ENCODE measurements at regions not wholly inside any gene's neighbourhood (a gene's known extent, or its start where the extent isn't known, plus 50 kb on each side); places are given as distances from the start of the nearest gene placed in this dataset.

GRCh38 chr4:19842471-19842870 lies 409.2 kb upstream of the SLIT2 start:
- TF ChIP-seq POLR2AphosphoS5 (IDR thresholded peaks at IDR 0.05; ENCODE audit: low read depth, low read length) (no peak), CTCF (IDR thresholded peaks at IDR 0.05) (no peak), REST (IDR thresholded peaks at IDR 0.05; ENCODE audit: insufficient read depth in 1 of 2, low read depth in 2 of 2, low read length in 1 of 2) (no peak), SIN3A (IDR thresholded peaks at IDR 0.05; ENCODE audit: borderline replicate concordance, insufficient read depth, low read depth, low read length) (no peak), TCF7L2 (IDR thresholded peaks at IDR 0.05; ENCODE audit: low read depth, low read length) (no peak)

Data from Panc1 (cell line).